Bone marrow (tissue), 2 donors: ENCODE measurements at regions not wholly inside any gene's neighbourhood (a gene's known extent, or its start where the extent isn't known, plus 50 kb on each side); places are given as distances from the start of the nearest gene placed in this dataset.

ENCODE experiments used
- DNase-seq, 2 donors: peaks; one replicate each; lab custom pipeline; 2025; lab: John Stamatoyannopoulos, UW

DNA sequence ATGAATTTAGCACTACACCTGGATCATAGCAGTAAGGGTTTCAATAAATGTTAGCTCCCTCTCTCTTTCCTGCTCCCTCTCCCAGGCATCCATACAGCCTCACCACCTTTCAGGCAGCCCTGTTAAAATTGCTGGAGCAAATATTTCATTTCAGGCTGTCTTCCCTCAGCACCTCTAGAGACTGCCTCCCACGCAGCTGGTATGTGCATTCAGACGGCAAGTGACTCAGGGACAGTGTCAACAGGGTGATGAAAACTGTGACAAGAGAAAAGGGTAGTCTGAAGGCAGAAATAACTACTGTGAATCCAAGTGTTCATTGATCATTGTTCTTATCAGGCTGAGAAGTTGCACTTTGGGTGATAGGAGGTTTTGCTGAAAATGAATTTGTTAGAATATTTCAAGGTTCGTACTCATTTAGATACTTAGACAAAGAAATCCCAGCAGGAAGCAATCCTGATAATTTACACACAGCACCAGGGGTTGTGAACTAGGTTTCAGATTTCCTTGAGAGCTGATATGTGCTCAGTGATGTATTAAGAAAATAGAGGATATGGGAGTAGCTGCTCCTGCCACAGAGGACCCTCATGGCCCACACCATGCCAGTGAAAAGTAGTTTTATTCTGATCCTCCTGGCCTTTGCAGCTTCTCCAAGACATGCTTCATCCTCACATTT is 424.2 kb downstream of the FGF13 start:
- no peak for DNase-seq

DNA sequence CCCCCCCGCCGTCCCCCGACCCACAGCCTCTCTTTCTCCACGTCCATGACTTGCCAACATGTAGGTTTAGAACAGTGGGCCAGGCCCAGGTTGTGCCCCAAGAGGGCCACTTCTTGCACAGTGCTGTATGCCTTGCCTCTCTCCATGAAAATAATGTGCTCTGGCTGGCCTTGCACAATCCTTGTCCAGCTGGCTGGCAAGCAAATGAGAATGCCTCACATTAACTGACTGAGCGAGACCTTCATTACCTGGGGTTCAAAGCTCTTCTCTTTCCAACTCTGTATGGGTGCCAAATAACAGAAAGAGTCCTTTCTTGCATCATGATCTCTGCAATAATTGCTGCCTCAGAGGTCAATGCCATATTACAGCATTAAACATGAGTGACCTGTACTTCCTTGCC is 416.6 kb downstream of the FGF13 start:
- no peak for DNase-seq

DNA sequence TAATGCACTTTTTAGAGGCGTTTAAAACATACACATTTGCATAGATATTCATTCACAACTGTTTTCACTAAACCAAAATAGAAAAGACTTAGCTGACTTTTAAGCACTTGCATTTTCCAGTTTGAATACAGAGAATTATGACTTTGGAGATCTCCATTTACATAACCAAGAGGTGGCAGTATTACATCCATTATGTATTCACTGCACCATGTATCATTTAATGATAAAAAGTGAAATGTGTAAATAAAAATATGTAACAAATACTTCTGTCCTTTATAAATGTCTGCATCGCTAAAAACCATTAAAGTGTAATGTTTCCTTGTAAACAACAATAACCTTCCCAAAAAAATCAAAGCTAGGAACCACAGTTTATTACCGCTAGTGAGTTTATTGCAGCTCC is 413.2 kb downstream of the FGF13 start:
- DNase-seq, result no peak

DNA sequence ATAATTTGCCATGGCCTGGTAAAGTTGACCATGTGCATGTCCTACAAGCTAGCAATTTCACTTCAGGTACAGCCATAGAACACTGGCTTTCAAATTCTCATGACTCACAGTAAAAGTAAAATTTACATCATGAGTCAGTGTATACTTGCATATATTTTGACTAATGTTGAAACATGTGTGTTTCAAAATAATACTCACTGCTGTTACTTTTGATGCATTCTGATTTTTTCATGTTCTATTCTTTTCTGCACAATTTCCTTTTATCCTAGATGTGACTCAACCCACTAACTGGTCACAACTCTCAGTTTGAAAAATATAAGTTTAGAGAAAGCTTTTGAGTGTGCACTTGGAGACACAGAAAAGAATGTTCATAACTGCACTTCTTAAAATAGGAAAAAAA is 365.7 kb downstream of the FGF13 start:
- DNase-seq, result no peak

DNA sequence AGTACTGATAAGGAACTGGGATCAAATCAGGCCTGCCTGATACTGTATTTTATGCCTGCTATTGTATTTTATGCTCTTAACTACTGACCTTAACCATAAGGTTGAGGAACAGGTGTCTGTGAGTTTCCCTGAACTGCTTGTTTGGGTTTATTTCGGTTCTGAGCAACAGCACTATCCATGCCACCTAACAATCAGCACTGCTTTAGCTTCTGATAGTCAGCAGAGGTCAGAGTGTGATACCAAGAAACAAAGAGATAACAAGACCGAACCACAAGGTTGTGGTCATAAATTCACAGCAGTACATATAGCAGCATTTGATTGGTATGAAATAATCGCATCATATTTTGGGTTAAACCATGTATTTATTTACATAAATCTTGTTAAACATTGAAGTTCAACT is 362.2 kb downstream of the FGF13 start:
- DNase-seq, result no peak

DNA sequence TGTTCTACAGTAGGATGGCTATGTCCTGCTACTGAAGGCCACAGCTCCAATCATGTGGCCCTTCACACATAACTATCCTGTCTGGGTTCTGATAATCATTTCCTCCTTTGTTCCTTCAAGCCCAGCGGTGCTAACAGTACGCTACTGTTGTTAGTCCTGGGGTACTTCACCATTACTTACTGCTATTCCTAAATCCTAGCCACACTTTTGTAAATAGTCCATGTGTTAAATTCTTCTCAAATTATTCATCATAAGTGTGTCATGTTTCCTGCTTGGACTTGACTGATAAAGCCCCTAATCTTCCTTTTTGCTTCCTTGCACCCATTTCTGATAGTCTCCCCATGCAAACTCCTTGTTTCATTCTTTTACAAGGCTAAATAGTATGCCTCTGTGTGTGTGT is 332.6 kb downstream of the FGF13 start:
- DNase-seq, result no peak

DNA sequence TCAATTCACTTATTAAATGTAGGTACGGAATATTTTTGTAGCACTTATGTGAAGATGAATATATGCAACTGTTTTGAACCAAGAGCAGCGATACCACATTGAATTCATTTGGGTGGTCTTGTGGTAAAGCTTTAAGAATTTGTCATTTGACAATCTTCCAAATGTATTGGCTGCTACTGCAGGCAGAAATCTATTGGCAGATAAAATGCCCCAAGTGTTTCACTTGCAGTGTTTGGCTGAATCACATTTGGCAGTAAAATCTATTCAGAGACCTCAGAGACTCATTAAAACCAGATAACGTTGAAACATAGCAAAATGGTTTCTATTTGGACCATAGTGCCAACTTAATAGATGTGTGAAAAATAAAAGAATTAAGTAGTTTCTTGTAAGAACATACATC is 303.4 kb downstream of the FGF13 start:
- no peak for DNase-seq

DNA sequence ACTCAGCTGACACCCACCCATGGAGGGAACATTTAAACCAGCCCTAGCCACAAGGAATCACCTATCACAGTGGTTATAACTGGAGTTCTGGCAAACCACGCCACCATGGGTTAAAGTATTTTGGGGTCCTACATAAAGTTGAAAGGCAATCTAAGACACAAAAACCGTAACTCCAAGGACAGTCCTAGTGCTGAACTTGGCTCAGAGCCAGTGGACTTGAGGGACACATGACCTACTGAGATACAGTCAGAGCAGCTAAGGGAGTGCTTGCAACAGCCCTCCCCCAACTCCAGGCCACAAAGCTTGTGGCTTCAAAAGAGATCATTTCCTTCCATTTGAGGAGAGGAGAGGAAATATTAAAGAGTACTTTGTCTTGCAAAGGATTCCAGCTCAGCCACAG is 300.5 kb downstream of the FGF13 start:
- DNase-seq, result no peak
